Calu3 (cell line): ENCODE measurements at regions not wholly inside any gene's neighbourhood (a gene's known extent, or its start where the extent isn't known, plus 50 kb on each side); places are given as distances from the start of the nearest gene placed in this dataset.

Experiments used
- BruUV-seq: library from RNA; stranded (reverse); fragments of 400-500 nt; replicated peaks from 2 replicates; lab custom pipeline; 2021; lab: Mats Ljungman, UMichigan
- CTCF ChIA-PET: fragments of 300-600 bp; sonication (Branson Sonifier 250); formaldehyde crosslinking; loops from one replicate; lab custom pipeline; 2022; ENCODE audit warnings: antibody characterized with exemption; lab: Charles Lee
- DNase-seq: peaks from one replicate; pipeline ENCODE4 v3.0.0; 2022
- H3K27ac Mint-ChIP-seq: one replicate; pipeline ENCODE4 v1.8.0; 2022; ENCODE audit warnings: mixed read lengths; ENCODE audit not compliant: unreplicated experiment
- H3K27me3 Mint-ChIP-seq: one replicate; pipeline ENCODE4 v1.8.0; 2022; ENCODE audit warnings: mixed read lengths; ENCODE audit not compliant: unreplicated experiment
- H3K36me3 Mint-ChIP-seq: one replicate; pipeline ENCODE4 v1.8.0; 2022; ENCODE audit warnings: mild to moderate bottlenecking, moderate library complexity, mixed read lengths; ENCODE audit not compliant: insufficient read depth, unreplicated experiment
- H3K4me1 Mint-ChIP-seq: one replicate; pipeline ENCODE4 v1.8.0; 2022; ENCODE audit warnings: mild to moderate bottlenecking, low read depth, mixed read lengths; ENCODE audit not compliant: unreplicated experiment
- H3K4me3 Mint-ChIP-seq: one replicate; pipeline ENCODE4 v1.8.0; 2022; ENCODE audit warnings: mild to moderate bottlenecking, low read depth, moderate library complexity, mixed read lengths; ENCODE audit not compliant: unreplicated experiment
- H3K9me3 Mint-ChIP-seq: one replicate; pipeline ENCODE4 v1.8.0; 2022; ENCODE audit warnings: low read depth, mixed read lengths; ENCODE audit not compliant: unreplicated experiment
- CTCF ChIP-seq: fragments of 200-600 bp; IDR thresholded peaks from one replicate; pipeline ENCODE4 v1.8.0; 2022; ENCODE audit warnings: antibody characterized with exemption; ENCODE audit not compliant: unreplicated experiment
- intact Hi-C: fragments of 100-400 bp; cut with micrococcal nuclease; formaldehyde crosslinking; loops from one replicate; pipeline ENCODE4 v1.10.0; 2022; ENCODE audit not compliant: unreplicated experiment

GRCh38 chr7:152969839-152970238 lies 210.3 kb downstream of the ACTR3B start:
- DNase-seq: no peak
- Mint-ChIP-seq H3K27me3 (no peaks in the 10 kb centered on the region), H3K36me3 (no peaks in the 10 kb centered on the region), H3K4me1 (no peaks in the 10 kb centered on the region), H3K9me3 (peaks cover 19% of the 10 kb centered on the region), H3K4me3 (no peak overlapping the region), H3K27ac (no peak overlapping the region)
- TF ChIP-seq CTCF: no peak
- no TSS peak for BruUV-seq
- intact Hi-C loops: no loop called here
- CTCF ChIA-PET: no interaction called here

GRCh38 chr7:152970481-152970880 lies 210.9 kb downstream of the ACTR3B start:
- Mint-ChIP-seq H3K9me3 (peaks cover 19% of the 10 kb centered on the region), H3K27ac (no peak overlapping the region)
- BruUV-seq: no TSS peak

GRCh38 chr7:152974577-152974976 lies 215.0 kb downstream of the ACTR3B start:
- TF ChIP-seq CTCF: no peak
- Mint-ChIP-seq H3K4me1 (no peaks in the 10 kb centered on the region), H3K36me3 (no peaks in the 10 kb centered on the region), H3K4me3 (no peak overlapping the region), H3K9me3 (peaks cover 14% of the 10 kb centered on the region), H3K27ac (no peak overlapping the region), H3K27me3 (no peaks in the 10 kb centered on the region)
- CTCF ChIA-PET: no interaction called here
- intact Hi-C loops: no loop called here
- no TSS peak for BruUV-seq
- no peak for DNase-seq

More at GRCh38 chr7:152970481-152970880, 210.9 kb downstream of the ACTR3B start:
- Mint-ChIP-seq H3K4me1 (no peaks in the 10 kb centered on the region), H3K4me3 (no peak overlapping the region), H3K36me3 (no peaks in the 10 kb centered on the region), H3K27me3 (no peaks in the 10 kb centered on the region)
- intact Hi-C loops: no loop called here
- DNase-seq: no peak
- TF ChIP-seq CTCF: no peak
- CTCF ChIA-PET: no interaction called here

- Mint-ChIP-seq H3K4me1 (no peaks in the 10 kb centered on the region), H3K27me3 (peaks cover 4% of the 10 kb centered on the region), H3K27ac (no peak overlapping the region), H3K36me3 (no peaks in the 10 kb centered on the region), H3K9me3 (peaks cover 9% of the 10 kb centered on the region), H3K4me3 (no peak overlapping the region)
- intact Hi-C loops: no loop called here
- BruUV-seq: no TSS peak
- DNase-seq: no peak
- TF ChIP-seq CTCF: no peak
- CTCF ChIA-PET: no interaction called here
Observed at GRCh38 chr7:152975076-152975475, 215.5 kb downstream of the ACTR3B start.
